ENCODE measurements at regions not wholly inside any gene's neighbourhood (a gene's known extent, or its start where the extent isn't known, plus 50 kb on each side); places are given as distances from the start of the nearest gene placed in this dataset.

DNA sequence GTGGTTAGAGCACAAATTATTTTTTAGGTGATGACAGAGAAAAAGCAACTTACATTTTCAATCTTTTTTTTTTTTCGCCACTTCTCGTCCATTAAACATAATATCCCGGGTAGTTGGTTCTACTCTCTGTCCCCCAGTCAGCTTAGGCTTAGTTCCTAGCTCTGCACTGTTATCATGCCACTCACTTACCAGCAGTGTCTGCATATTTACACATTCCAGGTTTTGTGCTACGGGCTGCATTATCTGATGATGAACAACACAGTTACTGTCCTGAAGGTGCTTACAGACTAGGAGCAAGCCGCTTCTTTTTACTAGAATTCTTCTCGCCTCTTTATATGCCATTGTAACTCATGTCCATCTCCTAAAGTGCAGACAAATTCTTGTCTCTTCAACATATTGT, 121.8 kb upstream of the NPVF start:
- ATAC-seq (no peak), DNase-seq (no peak)
- Histone ChIP-seq H3K36me3 (ENCODE audit: low read depth) (no peaks in the 10 kb centered on the region), H3K9me3 (no peaks in the 10 kb centered on the region), H3K4me3 (no peak overlapping the region), H3K4me1 (ENCODE audit: low read depth) (peaks cover 8% of the 10 kb centered on the region)
- TF ChIP-seq CTCF (IDR thresholded peaks at IDR 0.05): no peak
- intact Hi-C loops (cut with DNase I, micrococcal nuclease): no loop called here

DNA sequence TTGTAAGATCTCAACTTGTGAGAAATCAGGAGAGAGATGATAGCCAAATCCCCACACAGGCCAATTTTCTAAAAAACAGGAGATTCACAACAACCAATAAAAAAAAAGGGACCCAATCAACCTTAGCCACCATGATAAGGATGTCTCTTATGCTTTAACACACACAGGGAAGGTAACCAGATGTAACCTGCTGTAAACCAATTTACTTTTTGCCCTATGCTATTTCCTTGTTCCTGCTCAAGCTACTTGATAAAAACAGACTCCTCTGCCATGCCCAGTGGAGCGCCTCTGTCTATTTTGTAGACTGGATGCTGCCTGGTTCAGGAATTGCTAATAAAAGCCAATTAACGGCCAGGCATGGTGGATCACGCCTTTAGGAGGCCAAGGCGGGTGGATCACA, 123.5 kb upstream of the NPVF start:
- DNase-seq: no peak
- no peaks in the 10 kb centered on the region for H3K9me3 ChIP-seq
- H3K4me3 ChIP-seq: no peak overlapping the region
- H3K36me3 ChIP-seq (ENCODE audit: low read depth): no peaks in the 10 kb centered on the region
- no peak for TF ChIP-seq CTCF (IDR thresholded peaks at IDR 0.05)
- peaks cover 8% of the 10 kb centered on the region for H3K4me1 ChIP-seq (ENCODE audit: low read depth)
- intact Hi-C loops (cut with DNase I, micrococcal nuclease): no loop called here
- ATAC-seq: peak; percentile 90

DNA sequence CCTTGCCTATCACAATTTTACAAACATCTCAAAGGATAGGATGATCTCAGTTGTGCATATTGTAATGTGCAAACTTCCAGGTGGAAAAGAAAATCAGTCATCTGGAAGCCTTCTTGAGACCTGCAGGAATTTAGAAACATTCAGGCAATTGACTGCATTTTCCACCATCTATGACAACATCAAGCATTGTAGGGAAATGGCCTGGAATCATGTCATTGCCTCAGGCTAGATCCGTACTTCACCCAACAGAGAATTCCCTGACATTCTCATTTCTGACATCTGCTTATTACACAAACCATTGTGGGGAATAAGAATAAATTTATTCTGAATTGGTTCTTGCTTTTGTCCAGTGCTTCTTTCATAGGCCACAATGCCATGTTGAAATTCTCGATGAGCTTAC, 124.9 kb upstream of the NPVF start:
- TF ChIP-seq CTCF (IDR thresholded peaks at IDR 0.05): no peak
- intact Hi-C loops (cut with DNase I, micrococcal nuclease): no loop called here
- ATAC-seq (no peak), DNase-seq (no peak)
- no peaks in the 10 kb centered on the region for H3K36me3 ChIP-seq (ENCODE audit: low read depth)
- H3K9me3 ChIP-seq: no peaks in the 10 kb centered on the region
- H3K4me3 ChIP-seq: no peak overlapping the region
- peaks cover 8% of the 10 kb centered on the region for H3K4me1 ChIP-seq (ENCODE audit: low read depth)

DNA sequence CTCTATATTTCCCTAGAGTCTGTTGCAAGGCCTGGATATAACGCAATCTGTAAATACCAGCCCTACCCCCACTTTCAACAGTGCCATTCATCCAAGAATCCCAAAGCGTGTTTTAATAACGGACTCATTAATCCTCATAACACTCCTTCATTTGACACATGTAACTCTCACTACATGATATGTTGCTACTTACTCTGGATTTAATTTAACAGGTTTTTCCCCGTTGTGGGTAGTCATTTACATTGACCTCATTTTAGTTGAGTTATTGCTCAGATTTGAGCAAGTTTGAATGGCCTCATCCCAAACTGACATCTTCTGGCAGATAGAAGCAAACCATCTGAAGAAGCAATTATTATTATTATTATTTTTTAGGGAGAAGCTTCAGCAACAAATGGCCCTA, 125.4 kb upstream of the NPVF start:
- Histone ChIP-seq H3K4me1 (ENCODE audit: low read depth) (peaks cover 8% of the 10 kb centered on the region), H3K9me3 (no peaks in the 10 kb centered on the region), H3K4me3 (no peak overlapping the region), H3K36me3 (ENCODE audit: low read depth) (no peaks in the 10 kb centered on the region)
- intact Hi-C loops (cut with DNase I, micrococcal nuclease): no loop called here
- no peak for ATAC-seq
- no peak for TF ChIP-seq CTCF (IDR thresholded peaks at IDR 0.05)
- DNase-seq: no peak

DNA sequence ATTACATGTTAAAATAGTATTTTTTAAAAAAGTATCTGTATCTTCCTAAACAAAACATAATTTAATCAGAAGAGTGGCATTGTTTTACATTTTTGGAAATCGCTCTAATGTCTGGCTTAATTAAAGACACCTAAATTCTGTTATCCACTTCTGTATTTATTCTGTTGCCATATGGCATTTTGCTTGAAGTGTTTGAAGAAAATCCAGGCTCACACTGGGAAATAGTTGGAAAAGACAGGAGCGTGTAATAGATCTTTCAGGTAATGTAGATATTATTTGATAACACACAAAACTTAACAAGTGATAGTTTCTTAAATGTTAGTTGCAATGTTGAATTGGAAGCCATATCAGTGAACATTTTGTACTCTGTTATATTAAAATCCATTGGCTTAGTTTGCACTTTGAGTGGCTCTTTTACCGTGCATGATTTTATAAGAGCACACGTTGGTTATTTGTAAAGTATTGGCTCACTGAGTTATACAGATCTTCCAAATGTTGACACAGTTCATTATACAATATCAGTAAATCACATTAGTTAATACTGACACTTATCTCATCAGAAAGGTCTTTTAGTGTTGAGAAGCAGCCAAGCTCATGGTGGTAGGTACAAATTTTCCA, 128.4 kb upstream of the NPVF start:
- no peak for ATAC-seq
- no peak for TF ChIP-seq CTCF (IDR thresholded peaks at IDR 0.05)
- H3K4me1 ChIP-seq (ENCODE audit: low read depth): no peaks in the 10 kb centered on the region
- no peaks in the 10 kb centered on the region for H3K36me3 ChIP-seq (ENCODE audit: low read depth)
- intact Hi-C loops (cut with DNase I, micrococcal nuclease): no loop called here
- H3K9me3 ChIP-seq: no peaks in the 10 kb centered on the region
- no peak for DNase-seq
- no peak overlapping the region for H3K4me3 ChIP-seq

- TF ChIP-seq CTCF (IDR thresholded peaks at IDR 0.05): no peak
- H3K36me3 ChIP-seq (ENCODE audit: low read depth): no peaks in the 10 kb centered on the region
- H3K9me3 ChIP-seq: no peaks in the 10 kb centered on the region
- ATAC-seq (no peak), DNase-seq (no peak)
- intact Hi-C loops (cut with DNase I, micrococcal nuclease): no loop called here
- no peak overlapping the region for H3K4me3 ChIP-seq
- no peaks in the 10 kb centered on the region for H3K4me1 ChIP-seq (ENCODE audit: low read depth)
Observed at GRCh38 chr7:25358926-25359325, 130.6 kb upstream of the NPVF start.
